NCI-H446 treated with DMSO at 0.1 percent for 48 hours (cell line): ENCODE measurements at regions not wholly inside any gene's neighbourhood (a gene's known extent, or its start where the extent isn't known, plus 50 kb on each side); places are given as distances from the start of the nearest gene placed in this dataset.
"Not testable (repeated sequence)": the region's sequence is repeated elsewhere in the genome, so short reads cannot be mapped to it uniquely, and the experiment has no call there.

Source experiments
- DNase-seq: peaks from one replicate; lab custom pipeline; 2025; lab: John Stamatoyannopoulos, UW

- no peak for DNase-seq
Measured at GRCh38 chr19:13652810-13653590, 111.3 kb upstream of the MRI1 start.

- DNase-seq, result no peak
Measured at GRCh38 chr19:13646758-13647157, 117.6 kb upstream of the MRI1 start.

GRCh38 chr19:13644645-13645044, 119.7 kb upstream of the MRI1 start:
- DNase-seq, result no peak

- no peak for DNase-seq
Measured at GRCh38 chr19:13640611-13641010, 123.7 kb upstream of the MRI1 start.

GRCh38 chr19:13639342-13639929, 124.9 kb upstream of the MRI1 start:
- DNase-seq, result no peak

- no peak for DNase-seq
Measured at GRCh38 chr19:13637664-13638063, 126.7 kb upstream of the MRI1 start.

GRCh38 chr19:13634658-13635057, 128.4 kb upstream of the CACNA1A start:
- no peak for DNase-seq

- DNase-seq, result no peak
Measured at GRCh38 chr19:13633522-13633922, 127.2 kb upstream of the CACNA1A start.

GRCh38 chr19:13633109-13633508, 126.8 kb upstream of the CACNA1A start:
- peak; percentile 43 for DNase-seq

GRCh38 chr19:13632164-13632563, 125.9 kb upstream of the CACNA1A start:
- DNase-seq, result not testable (repeated sequence)

GRCh38 chr19:13629687-13630357, 123.5 kb upstream of the CACNA1A start:
- DNase-seq, result no peak

- DNase-seq, result no peak
Measured at GRCh38 chr19:13627531-13627930, 121.3 kb upstream of the CACNA1A start.

- DNase-seq, result no peak
Measured at GRCh38 chr19:13623716-13624710, 117.7 kb upstream of the CACNA1A start.

- DNase-seq, result no peak
Measured at GRCh38 chr19:13622766-13623715, 116.8 kb upstream of the CACNA1A start.

- DNase-seq, result no peak
Measured at GRCh38 chr19:13621413-13621812, 115.1 kb upstream of the CACNA1A start.

GRCh38 chr19:13619203-13619632, 112.9 kb upstream of the CACNA1A start:
- DNase-seq, result no peak

GRCh38 chr19:13615890-13616289, 109.6 kb upstream of the CACNA1A start:
- DNase-seq, result no peak

- DNase-seq, result no peak
Measured at GRCh38 chr19:13613447-13613846, 107.2 kb upstream of the CACNA1A start.

- no peak for DNase-seq
Measured at GRCh38 chr19:13611596-13611995, 105.3 kb upstream of the CACNA1A start.

GRCh38 chr19:13610039-13610691, 103.9 kb upstream of the CACNA1A start:
- no peak for DNase-seq
